Activated CD4-positive, alpha-beta T cell treated with anti-CD3 and anti-CD28 coated beads, Interleukin-2, amount 50 U/mL, for 48 hours (primary cell): ENCODE measurements at regions not wholly inside any gene's neighbourhood (a gene's known extent, or its start where the extent isn't known, plus 50 kb on each side); places are given as distances from the start of the nearest gene placed in this dataset.
"Not testable (repeated sequence)": the region's sequence is repeated elsewhere in the genome, so short reads cannot be mapped to it uniquely, and the experiment has no call there.

ENCODE experiments used
- DNase-seq, 2 experiments: peaks; one replicate each; pipeline ENCODE4 v3.0.0-alpha.2; 2020

DNA sequence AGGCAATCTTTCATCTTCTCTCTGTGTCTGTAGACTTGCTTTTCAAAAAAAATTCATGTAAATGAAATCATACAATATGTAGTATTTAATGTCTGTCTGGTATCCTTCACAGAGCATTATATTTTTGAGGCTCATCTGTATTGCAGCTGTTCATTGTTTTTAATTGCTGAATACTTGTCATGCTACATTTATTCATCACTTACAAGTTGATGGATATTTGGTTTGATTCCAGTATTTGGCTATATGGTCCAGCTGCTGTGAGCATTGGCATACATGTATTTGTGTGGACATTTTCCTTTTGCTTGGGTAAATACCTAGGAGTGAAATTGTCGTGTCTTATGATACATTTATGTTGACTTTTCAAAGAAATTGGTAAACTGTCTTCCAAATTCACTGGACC is 441.4 kb downstream of the DCDC2C start:
- DNase-seq, result no peak

GRCh38 chr2:4151521-4151920 is 448.1 kb downstream of the DCDC2C start:
- no peak for DNase-seq

- no peak for DNase-seq
Observed at GRCh38 chr2:4152051-4152450, 448.7 kb downstream of the DCDC2C start.

GRCh38 chr2:4168834-4169233 is 465.5 kb downstream of the DCDC2C start:
- DNase-seq, result no peak

DNA sequence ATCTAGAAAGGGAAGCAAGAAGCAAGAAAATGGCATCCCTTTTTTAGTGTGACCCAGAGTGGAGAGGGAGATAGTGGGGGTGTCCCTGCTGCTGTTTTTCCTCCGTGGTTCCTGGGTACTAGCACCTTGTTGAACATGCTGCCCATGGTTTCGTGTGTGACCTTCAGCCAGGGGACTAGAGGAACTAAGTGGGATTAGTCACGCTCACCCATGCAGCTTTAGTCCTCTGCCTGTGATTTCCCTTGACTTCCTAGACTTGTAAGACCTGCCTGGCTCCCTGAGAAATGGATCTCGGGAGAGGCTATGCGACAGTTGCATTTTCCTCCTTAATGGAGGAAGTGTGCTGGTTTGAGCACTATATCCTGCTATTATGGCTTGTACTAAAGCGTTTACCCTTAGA is 471.4 kb downstream of the DCDC2C start:
- DNase-seq, result no peak

- DNase-seq, result no peak
Observed at GRCh38 chr2:4175343-4175742, 472.0 kb downstream of the DCDC2C start.

GRCh38 chr2:4180631-4181030 is 477.3 kb downstream of the DCDC2C start:
- no peak for DNase-seq

DNA sequence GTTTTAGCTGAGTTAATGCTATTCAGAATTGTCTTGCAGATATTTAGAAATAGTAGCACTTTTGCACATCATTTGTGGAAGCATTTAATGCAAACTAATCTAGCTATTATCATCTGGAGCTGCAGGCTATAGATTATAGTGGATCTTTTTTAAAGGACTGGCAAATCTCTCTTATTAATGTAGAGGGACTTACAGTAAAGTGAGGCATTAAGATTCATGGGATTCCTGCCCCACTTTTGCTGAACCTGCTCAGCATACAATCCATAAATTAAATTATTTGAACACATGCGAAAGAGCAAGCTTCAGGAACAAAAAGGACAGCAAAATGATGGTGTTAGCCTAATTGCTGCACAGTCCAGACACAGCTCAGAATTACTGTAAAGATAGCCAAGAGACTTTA is 477.7 kb downstream of the DCDC2C start:
- no peak for DNase-seq

DNA sequence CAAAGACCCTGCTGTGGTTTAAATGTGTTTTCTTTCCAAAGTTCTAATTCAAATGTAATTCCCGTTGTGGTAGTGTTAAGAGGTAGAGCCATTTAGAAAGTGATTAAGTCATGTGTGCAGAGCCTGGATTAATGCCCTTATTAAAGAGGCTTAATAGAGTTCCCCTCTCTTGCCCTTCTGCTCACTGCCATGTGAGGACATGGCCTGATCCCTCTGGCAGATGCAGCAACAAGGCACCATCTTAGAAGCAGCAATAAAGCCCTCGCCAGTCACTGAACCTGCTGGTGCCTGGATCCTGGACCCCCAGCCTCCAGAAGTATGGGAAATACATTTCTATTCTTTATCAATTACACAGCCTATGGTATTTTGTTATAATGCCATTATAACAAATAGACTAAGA is 485.2 kb downstream of the DCDC2C start:
- DNase-seq, result no peak

DNA sequence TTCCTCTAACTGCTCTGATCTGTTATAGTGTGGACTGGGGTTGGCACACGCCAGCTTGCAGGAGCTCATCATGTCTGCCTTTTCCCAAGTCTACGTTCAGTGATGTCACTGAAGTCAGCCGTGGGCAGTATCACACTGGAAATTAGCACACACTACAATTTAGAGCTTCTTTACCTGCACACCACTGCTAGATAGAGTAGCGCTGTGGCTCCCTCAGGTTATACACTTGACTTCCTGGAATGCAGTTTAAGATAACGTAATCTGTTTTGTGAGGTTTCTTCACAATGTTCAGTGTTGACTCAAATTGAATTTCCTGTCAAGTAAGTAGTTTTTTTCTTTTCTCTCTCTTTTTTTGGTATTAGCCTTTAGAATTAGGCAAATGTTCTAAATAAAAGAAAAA is 487.2 kb downstream of the DCDC2C start:
- no peak for DNase-seq

DNA sequence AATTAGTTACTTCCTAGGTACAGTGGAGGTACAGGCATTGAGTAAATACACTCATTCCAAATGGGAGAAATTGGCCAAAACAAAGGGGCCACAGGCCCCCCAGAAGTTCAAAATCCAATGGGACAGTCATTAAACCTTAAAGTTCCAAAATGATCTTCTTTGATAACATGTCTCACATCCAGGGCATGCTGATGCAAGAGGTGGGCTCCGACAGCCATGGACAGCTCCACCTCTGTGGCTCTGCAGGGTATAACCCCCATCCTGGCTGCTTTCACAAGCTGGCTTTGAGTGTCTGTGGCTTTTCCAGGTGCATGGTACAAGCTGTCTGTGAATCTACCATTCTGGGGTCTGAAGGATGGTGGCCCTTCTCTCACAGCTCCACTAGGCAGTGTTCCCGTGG is 488.7 kb downstream of the DCDC2C start:
- no peak for DNase-seq

- DNase-seq, result no peak
Observed at GRCh38 chr2:4214444-4215205, 511.2 kb downstream of the DCDC2C start.

DNA sequence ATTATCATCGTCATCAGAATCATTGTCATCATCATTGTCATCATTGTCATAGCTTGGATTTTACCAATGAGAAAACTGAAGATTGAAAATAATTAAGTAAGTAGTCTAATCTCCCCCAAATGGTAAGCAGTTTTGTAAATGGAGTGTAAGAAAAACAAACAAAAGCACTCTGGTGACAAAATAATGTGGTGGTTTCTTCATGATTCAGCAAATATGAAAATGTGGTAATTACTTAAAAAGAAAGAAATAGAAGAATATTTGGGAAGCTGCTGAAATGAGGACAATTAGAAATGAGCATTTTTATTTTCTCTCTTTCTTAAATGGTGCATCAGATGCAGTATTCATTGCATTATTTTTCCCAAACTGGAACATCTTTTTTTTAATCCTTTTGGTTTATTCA is 514.4 kb downstream of the DCDC2C start:
- DNase-seq, result no peak

GRCh38 chr2:4219101-4219500 is 515.7 kb downstream of the DCDC2C start:
- no peak for DNase-seq

DNA sequence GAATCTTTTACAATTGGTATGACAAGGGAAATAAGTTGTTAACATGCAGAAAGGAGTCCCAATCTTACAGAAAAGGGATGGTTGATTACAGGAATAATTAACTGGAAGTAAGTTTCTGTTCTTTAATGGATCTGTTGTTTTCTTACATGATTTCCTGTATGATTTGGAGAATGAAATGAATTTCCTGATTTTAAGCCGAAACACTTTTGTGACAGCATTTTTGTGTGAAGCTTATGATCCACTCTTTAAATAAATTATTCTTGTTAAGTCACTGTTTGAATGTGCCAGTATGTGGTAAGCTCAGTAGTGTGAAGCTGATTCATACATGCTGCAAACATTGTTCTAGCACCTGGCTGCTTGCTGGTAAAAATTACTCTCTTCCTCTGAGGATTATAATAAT is 516.2 kb downstream of the DCDC2C start:
- no peak for DNase-seq

DNA sequence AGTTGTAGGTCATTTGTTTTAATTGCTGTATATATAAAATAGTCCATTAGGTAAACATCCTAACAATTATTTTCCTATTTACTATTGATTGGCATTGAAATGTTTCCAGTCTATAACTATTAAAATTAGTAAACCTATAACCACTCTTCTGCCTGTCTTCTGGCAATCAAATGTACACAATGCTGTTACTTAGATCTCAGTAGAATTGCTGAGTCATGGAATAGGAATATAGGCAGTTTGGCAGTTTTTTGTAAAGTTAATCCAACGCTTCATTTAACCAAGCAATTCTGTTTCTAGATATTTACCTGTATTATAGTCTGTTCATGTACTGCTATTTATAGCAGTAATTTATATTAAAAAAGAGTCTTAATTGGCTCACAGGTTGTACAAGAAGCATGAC is 518.1 kb downstream of the DCDC2C start:
- no peak for DNase-seq

DNA sequence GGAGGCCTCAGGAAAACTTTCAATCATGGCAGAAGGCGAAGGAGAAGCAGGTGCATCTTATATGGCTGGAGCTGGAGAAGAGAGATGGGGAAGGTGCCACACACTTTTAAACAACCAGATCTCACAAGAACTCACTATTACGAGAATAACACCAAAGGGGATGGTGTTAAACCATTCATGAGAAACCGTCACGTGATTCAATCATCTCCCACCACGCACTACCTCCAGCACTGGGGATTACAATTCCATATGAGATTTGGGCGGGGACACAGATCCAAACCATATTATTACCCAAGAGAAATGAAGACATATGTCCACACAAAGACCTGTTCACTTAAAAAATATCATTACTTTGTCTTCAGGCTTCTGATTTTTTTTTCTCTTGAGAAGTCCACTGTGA is 518.5 kb downstream of the DCDC2C start:
- no peak for DNase-seq

GRCh38 chr2:4244422-4244821 is 541.0 kb downstream of the DCDC2C start:
- DNase-seq, result not testable (repeated sequence)

DNA sequence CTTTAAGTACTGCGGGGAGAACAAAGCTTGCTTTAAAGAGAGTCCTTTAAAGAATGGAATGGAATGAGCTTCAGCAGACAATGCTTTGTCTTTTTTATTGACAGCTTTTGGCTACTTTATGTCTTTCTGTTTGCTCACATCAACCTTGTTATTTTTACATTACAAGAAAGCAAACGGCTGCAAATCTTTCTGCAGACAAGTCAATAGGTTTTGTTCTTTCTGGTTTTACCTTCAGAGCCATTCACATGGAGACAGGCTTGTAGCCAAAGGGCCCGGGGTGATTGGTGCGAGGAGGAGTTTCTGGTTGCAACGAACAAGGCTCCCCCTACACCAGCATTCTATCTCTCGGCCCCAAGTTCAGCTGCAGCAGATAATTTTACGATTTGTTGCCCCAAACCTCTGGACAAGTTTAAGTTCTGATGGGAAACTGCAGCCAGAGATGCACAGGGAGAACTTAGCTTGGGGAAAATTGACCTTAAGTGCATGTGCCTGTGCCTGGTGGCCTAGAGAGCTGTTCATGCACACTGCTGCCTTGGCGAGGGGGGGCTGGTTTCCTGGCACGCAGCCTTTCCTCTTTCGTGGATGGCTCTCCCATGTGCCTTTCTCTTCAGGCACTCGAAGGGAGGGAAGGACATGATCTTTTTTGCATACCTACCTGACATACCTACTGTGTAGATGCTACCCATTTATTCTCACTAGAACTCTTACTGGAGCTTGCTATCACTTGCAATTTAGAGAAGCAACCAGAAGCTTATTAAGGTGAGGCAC is 543.2 kb downstream of the DCDC2C start:
- no peak for DNase-seq

GRCh38 chr2:4247791-4248190 is 544.4 kb downstream of the DCDC2C start:
- DNase-seq, result no peak

- no peak for DNase-seq
Observed at GRCh38 chr2:4255491-4255890, 552.1 kb downstream of the DCDC2C start.

DNA sequence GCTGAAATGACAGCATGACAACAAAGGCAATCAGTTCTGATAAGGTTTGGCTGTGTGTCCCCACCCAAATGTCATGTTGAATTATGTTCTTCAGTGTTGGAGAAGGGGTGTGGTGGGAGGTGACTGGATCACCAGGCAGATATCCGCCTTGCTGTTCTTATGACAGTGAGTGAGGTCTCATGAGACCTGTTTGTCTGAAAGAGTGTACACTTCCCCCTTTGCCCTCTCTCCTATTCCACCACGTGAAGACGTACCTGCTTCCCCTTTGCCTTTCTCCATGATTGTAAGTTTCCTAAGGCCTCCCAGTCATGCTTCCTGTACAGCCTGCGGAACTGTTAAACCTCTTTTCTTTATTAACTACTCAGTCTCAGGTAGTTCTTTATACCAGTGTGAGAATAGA is 553.0 kb downstream of the DCDC2C start:
- DNase-seq, result no peak

DNA sequence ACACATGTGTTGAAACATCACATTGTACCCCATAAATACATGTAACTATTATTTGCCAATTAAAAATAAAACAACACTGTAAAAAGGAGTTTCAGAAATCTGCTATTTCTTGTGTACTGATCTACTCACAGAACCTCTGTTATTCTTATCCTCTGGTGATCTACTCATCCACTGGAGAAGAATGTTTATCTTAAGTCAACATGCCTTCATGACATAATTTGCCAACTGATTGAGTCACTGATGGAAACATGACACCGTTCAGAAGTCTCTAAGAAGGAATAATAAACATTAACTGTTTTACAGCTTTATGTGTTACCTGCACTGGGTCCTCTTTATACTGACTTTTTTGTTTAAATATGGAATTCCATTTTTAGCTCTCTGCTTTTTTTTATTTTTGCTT is 555.2 kb downstream of the DCDC2C start:
- no peak for DNase-seq

DNA sequence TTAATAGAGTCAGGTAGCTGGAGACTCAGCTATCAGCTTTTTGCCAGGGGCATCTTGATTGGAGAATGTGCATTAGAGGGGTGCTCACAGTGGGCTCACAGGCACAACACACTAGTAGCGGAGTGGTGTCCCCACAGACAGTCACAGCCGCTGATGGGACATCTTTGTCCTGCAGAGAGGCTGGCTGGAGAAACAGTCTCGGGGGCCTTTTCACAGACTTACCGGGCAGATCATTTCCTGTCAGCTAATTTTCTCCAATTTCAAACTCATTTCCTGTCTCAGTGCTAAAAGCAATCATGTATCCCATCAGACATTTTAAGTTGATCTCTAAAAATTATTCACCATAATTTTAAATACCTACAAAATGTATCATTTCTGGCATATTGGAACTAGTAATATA is 562.6 kb downstream of the DCDC2C start:
- DNase-seq, result no peak

DNA sequence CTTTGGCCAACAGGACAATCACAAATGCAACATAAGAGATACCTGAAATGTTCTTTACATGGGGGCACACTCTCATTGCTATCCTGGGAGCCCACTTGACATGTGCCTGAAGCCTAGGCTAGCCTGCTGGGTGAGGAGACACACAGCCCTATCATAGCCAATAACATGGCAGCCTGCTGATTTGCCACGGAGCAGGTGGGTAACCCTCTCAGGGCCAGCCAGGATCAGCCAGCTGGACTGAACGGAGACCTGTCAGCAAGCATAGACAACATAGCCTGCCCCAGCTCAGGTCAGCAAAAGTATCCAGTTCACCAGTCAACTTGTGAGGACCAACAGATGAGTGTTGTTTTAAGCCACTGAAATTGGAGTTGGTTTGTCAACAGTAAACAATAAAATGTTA is 566.5 kb downstream of the DCDC2C start:
- DNase-seq, result no peak
